BE2C (cell line): ENCODE measurements at regions not wholly inside any gene's neighbourhood (a gene's known extent, or its start where the extent isn't known, plus 50 kb on each side); places are given as distances from the start of the nearest gene placed in this dataset.

Source experiments
- DNase-seq: peaks from one replicate; pipeline ENCODE4 v3.0.0-alpha.2; 2020
- H3K27me3 ChIP-seq: fragments of 250-450 bp; sonication (Bioruptor Pico); 2 replicates; pipeline ENCODE4 v1.5.1; 2020; ENCODE audit warnings: mild to moderate bottlenecking
- H3K36me3 ChIP-seq: fragments of 250-450 bp; sonication (Bioruptor Pico); 2 replicates; pipeline ENCODE4 v1.5.1; 2020; ENCODE audit warnings: mild to moderate bottlenecking
- H3K4me1 ChIP-seq: fragments of 250-450 bp; sonication (Bioruptor Pico); 2 replicates; pipeline ENCODE4 v1.5.1; 2020
- H3K4me3 ChIP-seq: 2 replicates; pipeline ENCODE4 v1.5.1; 2011; ENCODE audit warnings: low read depth, low read length
- H3K9me3 ChIP-seq: fragments of 250-450 bp; sonication (Bioruptor Pico); 2 replicates; pipeline ENCODE4 v1.5.1; 2020
- TF ChIP-seq, protein P1 (sequence below): IDR thresholded peaks from 2 replicates; pipeline ENCODE4 v1.5.1; 2012; ENCODE audit warnings: mild to moderate bottlenecking, low read depth, low read length

DNA sequence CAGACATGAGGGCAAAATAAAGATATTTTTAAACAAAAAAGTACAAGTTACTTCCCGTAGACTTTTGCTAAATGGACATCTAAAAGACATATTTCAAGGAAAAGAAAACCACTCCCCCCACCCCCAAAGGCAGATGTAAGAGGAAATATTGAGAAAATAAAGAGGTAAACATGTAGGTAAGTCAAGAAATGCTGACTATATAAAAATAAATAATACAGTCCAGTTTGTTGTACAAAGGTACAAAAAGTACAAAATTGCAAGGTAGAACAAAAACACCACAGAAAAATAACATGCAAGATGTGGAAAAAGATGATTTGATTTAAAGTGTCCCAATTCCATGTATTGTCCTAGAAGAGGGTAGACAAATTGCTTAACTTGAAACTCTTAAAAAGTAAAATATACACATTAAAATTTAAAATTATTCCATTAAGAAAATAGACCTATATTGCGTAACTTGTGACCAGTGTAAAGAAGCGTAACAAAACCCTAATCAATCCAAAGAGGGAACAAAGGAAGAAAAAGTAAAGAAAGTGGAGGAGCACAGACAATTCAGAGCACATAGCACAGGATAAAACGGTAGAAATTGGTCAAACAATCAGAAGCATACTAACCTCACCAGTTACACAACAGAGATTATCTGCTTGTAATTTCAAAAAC, 58.4 kb upstream of the FAM216B start:
- DNase-seq: no peak
- Histone ChIP-seq H3K27me3 (no peaks in the 10 kb centered on the region), H3K4me3 (no peak overlapping the region), H3K4me1 (peaks cover 18% of the 10 kb centered on the region), H3K9me3 (no peaks in the 10 kb centered on the region; the same call in 1 of the 2 replicates), H3K36me3 (no peaks in the 10 kb centered on the region)
- TF ChIP-seq, protein P1, sequence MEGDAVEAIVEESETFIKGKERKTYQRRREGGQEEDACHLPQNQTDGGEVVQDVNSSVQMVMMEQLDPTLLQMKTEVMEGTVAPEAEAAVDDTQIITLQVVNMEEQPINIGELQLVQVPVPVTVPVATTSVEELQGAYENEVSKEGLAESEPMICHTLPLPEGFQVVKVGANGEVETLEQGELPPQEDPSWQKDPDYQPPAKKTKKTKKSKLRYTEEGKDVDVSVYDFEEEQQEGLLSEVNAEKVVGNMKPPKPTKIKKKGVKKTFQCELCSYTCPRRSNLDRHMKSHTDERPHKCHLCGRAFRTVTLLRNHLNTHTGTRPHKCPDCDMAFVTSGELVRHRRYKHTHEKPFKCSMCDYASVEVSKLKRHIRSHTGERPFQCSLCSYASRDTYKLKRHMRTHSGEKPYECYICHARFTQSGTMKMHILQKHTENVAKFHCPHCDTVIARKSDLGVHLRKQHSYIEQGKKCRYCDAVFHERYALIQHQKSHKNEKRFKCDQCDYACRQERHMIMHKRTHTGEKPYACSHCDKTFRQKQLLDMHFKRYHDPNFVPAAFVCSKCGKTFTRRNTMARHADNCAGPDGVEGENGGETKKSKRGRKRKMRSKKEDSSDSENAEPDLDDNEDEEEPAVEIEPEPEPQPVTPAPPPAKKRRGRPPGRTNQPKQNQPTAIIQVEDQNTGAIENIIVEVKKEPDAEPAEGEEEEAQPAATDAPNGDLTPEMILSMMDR: no peak

DNA sequence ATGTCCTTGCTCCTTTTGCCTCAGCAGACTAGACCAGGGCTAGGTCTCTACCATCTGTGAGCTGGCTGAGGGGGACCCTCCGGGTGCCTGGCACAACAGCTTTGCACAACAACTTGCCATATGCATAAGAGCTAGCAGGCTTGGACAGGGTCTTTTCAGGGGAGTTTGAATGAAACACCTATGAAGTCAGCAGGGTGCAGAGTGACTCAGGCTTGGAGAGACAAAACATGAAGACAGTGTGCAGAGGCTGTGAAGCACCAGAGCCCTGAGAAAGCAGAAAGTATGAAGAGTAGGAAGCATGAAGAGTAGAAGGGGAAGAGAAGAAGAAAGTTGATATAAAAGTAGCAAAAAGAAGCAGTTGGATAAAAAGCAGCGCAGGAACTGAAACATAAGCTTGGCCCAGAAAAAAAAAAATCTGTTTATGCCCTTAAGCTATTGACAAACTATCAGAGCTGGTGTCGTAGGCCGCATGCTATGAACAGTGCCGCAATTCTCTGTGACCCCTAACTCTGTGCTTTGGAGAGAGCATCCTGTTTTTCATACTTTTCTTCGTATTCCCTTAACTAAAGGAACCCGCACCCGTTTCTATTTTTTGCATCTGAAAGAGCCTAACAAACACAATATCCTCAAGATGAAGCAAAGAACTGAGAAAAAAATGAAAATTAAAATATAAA, 52.7 kb upstream of the FAM216B start:
- no peak for DNase-seq
- no peaks in the 10 kb centered on the region for H3K36me3 ChIP-seq
- H3K27me3 ChIP-seq: no peaks in the 10 kb centered on the region
- no peak overlapping the region for H3K4me3 ChIP-seq
- no peaks in the 10 kb centered on the region for H3K9me3 ChIP-seq
- H3K4me1 ChIP-seq: no peaks in the 10 kb centered on the region; the same call in 1 of the 2 replicates
- TF ChIP-seq, protein P1: no peak

DNA sequence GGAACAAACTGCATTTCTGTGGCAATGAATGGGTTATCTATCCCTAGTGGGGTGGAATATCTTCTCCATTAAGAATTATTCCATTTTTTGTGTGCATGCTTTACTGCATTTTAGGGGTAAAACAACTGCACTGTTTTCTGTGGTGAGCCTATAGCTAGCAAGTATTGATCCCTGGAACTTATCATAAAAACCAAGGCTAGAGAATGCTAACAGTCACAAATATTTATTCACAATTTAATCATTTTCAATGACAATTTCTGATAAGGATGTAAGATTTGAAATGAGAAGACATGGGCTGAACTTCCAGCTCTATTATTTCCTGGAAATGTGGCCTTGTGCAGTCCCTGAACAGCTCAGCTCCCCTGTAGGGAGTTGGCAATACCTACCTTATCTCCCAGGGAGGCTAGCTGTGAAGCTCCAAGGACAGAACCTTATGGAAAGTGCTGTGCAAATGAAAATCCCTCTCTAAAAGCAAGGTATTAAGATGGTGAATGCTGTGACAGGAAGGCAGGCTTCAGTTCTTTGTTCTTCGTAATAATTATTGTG, 51.5 kb upstream of the FAM216B start:
- DNase-seq: no peak
- Histone ChIP-seq H3K27me3 (no peaks in the 10 kb centered on the region), H3K36me3 (no peaks in the 10 kb centered on the region), H3K9me3 (no peaks in the 10 kb centered on the region), H3K4me3 (no peak overlapping the region), H3K4me1 (no peaks in the 10 kb centered on the region; the same call in 1 of the 2 replicates)
- TF ChIP-seq, protein P1: no peak
